Midbrain (tissue), 1 donor: ENCODE measurements at regions not wholly inside any gene's neighbourhood (a gene's known extent, or its start where the extent isn't known, plus 50 kb on each side); places are given as distances from the start of the nearest gene placed in this dataset.
"Not testable (repeated sequence)": the region's sequence is repeated elsewhere in the genome, so short reads cannot be mapped to it uniquely, and the experiment has no call there.

Source experiments
- DNase-seq: peaks from one replicate; lab custom pipeline; 2025; lab: John Stamatoyannopoulos, UW

GRCh38 chr12:47488888-47489287, 216.9 kb downstream of the RPAP3 start:
- no peak for DNase-seq

- DNase-seq, result no peak
Measured at GRCh38 chr12:47481041-47481440, 224.8 kb downstream of the RPAP3 start.

GRCh38 chr12:47478426-47478825, 227.4 kb downstream of the RPAP3 start:
- DNase-seq, result no peak

- no peak for DNase-seq
Measured at GRCh38 chr12:47473091-47473490, 232.7 kb downstream of the RPAP3 start.

- DNase-seq, result not testable (repeated sequence)
Measured at GRCh38 chr12:47470349-47470748, 235.5 kb downstream of the RPAP3 start.

GRCh38 chr12:47463918-47464317, 241.9 kb downstream of the RPAP3 start:
- not testable (repeated sequence) for DNase-seq

- no peak for DNase-seq
Measured at GRCh38 chr12:47458279-47458678, 247.6 kb downstream of the RPAP3 start.

GRCh38 chr12:47449797-47450196, 256.0 kb downstream of the RPAP3 start:
- DNase-seq, result no peak

GRCh38 chr12:47442310-47442709, 263.5 kb downstream of the RPAP3 start:
- DNase-seq, result no peak

GRCh38 chr12:47441490-47441889, 264.3 kb downstream of the RPAP3 start:
- DNase-seq, result no peak

- no peak for DNase-seq
Measured at GRCh38 chr12:47438175-47438574, 267.7 kb downstream of the RPAP3 start.

GRCh38 chr12:47437570-47437969, 268.3 kb downstream of the RPAP3 start:
- DNase-seq, result no peak

- DNase-seq, result no peak
Measured at GRCh38 chr12:47433876-47434275, 272.0 kb downstream of the RPAP3 start.

- DNase-seq, result not testable (repeated sequence)
Measured at GRCh38 chr12:47426678-47427309, 279.0 kb downstream of the RPAP3 start.

- no peak for DNase-seq
Measured at GRCh38 chr12:47422611-47423010, 283.2 kb downstream of the RPAP3 start.

GRCh38 chr12:47419497-47419896, 286.3 kb downstream of the RPAP3 start:
- DNase-seq, result no peak

GRCh38 chr12:47417955-47418354, 287.9 kb downstream of the RPAP3 start:
- DNase-seq, result no peak

- no peak for DNase-seq
Measured at GRCh38 chr12:47417121-47417520, 288.7 kb downstream of the RPAP3 start.

GRCh38 chr12:47415054-47415453, 290.8 kb downstream of the RPAP3 start:
- DNase-seq, result no peak

GRCh38 chr12:47414511-47414910, 291.3 kb downstream of the RPAP3 start:
- DNase-seq, result no peak

GRCh38 chr12:47413806-47414205, 292.0 kb downstream of the RPAP3 start:
- no peak for DNase-seq

GRCh38 chr12:47412601-47413236, 293.1 kb downstream of the RPAP3 start:
- DNase-seq, result no peak

- DNase-seq, result no peak
Measured at GRCh38 chr12:47411966-47412365, 293.9 kb downstream of the RPAP3 start.

GRCh38 chr12:47410862-47411261, 295.0 kb downstream of the RPAP3 start:
- no peak for DNase-seq
